H1 (cell line): ENCODE measurements at regions not wholly inside any gene's neighbourhood (a gene's known extent, or its start where the extent isn't known, plus 50 kb on each side); places are given as distances from the start of the nearest gene placed in this dataset.
"Not testable (repeated sequence)": the region's sequence is repeated elsewhere in the genome, so short reads cannot be mapped to it uniquely, and the experiment has no call there.

Experiments used
- CTCF ChIA-PET: fragments of 300-600 bp; sonication (Branson Sonifier 250); formaldehyde crosslinking; loops from one replicate; lab custom pipeline; 2021; ENCODE audit not compliant: partially characterized antibody; lab: Charles Lee
- POLR2A ChIA-PET: fragments of 300-600 bp; sonication (Branson Sonifier 250); formaldehyde crosslinking; loops from one replicate; lab custom pipeline; 2021; ENCODE audit warnings: inconsistent platforms; ENCODE audit not compliant: partially characterized antibody; lab: Charles Lee
- DNase-seq, 2 experiments: peaks; one replicate each; pipeline versions ENCODE4 v3.0.0 to v3.0.0-alpha.2; 2010 to 2022; ENCODE audit warnings: low spot score in 2 of 2, low read depth in 1 of 2, mixed read lengths in 1 of 2
- FAIRE-seq: peaks from 2 replicates; lab custom pipeline; 2011; peaks lifted over from hg19 to GRCh38; lab: Jason Lieb, UNC
- H2AFZ ChIP-seq: 2 replicates; pipeline ENCODE4 v1.8.1; 2012; ENCODE audit warnings: low read length, inconsistent platforms
- H2AK5ac ChIP-seq: 2 replicates; pipeline ENCODE4 v1.6.1; 2013; ENCODE audit warnings: low read depth, low read length
- H2BK120ac ChIP-seq: replicated peaks from 2 replicates; pipeline ENCODE3; 2013; ENCODE audit warnings: low read depth, low read length, inconsistent platforms
- H2BK12ac ChIP-seq: 2 replicates; pipeline ENCODE4 v1.6.1; 2013; ENCODE audit warnings: low read depth, low read length
- H2BK15ac ChIP-seq: 2 replicates; pipeline ENCODE4 v1.6.1; 2013; ENCODE audit warnings: low read length
- H2BK20ac ChIP-seq: 2 replicates; pipeline ENCODE4 v1.6.1; 2013; ENCODE audit warnings: low read length
- H2BK5ac ChIP-seq: 2 replicates; pipeline ENCODE4 v1.6.1; 2013; ENCODE audit warnings: low read depth, low read length
- H3K14ac ChIP-seq: 2 replicates; pipeline ENCODE4 v1.6.1; 2013; ENCODE audit warnings: inconsistent platforms; ENCODE audit not compliant: insufficient read length
- H3K18ac ChIP-seq: 2 replicates; pipeline ENCODE4 v1.6.1; 2013; ENCODE audit warnings: low read length; ENCODE audit errors: extremely low read depth
- H3K23ac ChIP-seq: 2 replicates; pipeline ENCODE4 v1.6.1; 2013; ENCODE audit warnings: inconsistent platforms; ENCODE audit not compliant: insufficient read length
- H3K23me2 ChIP-seq: 2 replicates; pipeline ENCODE4 v1.6.1; 2013; ENCODE audit warnings: low read depth, low read length
- H3K27ac ChIP-seq: 2 replicates; pipeline ENCODE4 v1.6.1; 2011; ENCODE audit warnings: low read depth, low read length, inconsistent platforms
- H3K27me3 ChIP-seq, 4 experiments: replicated peaks in 1 of 4; 1 replicate in 1 of 4; 2 replicates in 3 of 4; pipeline versions ENCODE4 v1.6.1 to v1.8.1; 2011 to 2013; ENCODE audit warnings: low read length in 3 of 4, mild to moderate bottlenecking in 3 of 4, inconsistent platforms in 2 of 4, mixed read lengths in 2 of 4, moderate library complexity in 1 of 4; ENCODE audit not compliant: control insufficient read depth in 3 of 4, insufficient read depth in 3 of 4; ENCODE audit errors: extremely low read depth in 1 of 4
- H3K36me3 ChIP-seq, 4 experiments: 2 replicates each; pipeline versions ENCODE4 v1.6.1 to v1.8.1; 2011 to 2013; ENCODE audit warnings: mild to moderate bottlenecking in 4 of 4, low read length in 3 of 4, moderate library complexity in 2 of 4, control low read depth in 1 of 4, inconsistent platforms in 1 of 4; ENCODE audit not compliant: insufficient read depth in 4 of 4, control insufficient read depth in 2 of 4
- H3K4ac ChIP-seq: replicated peaks from 2 replicates; pipeline ENCODE3; 2013; ENCODE audit warnings: low read length, low read depth, mixed read lengths, inconsistent platforms; ENCODE audit not compliant: insufficient read length
- H3K4me1 ChIP-seq, 4 experiments: replicated peaks in 1 of 4; 1 replicate in 1 of 4; 2 replicates in 3 of 4; pipeline versions ENCODE4 v1.6.1 to v1.8.1; 2011 to 2013; ENCODE audit warnings: low read length in 3 of 4, inconsistent platforms in 2 of 4, mixed read lengths in 1 of 4; ENCODE audit not compliant: insufficient read depth in 4 of 4, control insufficient read depth in 3 of 4
- H3K4me2 ChIP-seq, 2 experiments: 2 replicates each; pipeline versions ENCODE4 v1.6.1 to v1.8.1; 2011 to 2013; ENCODE audit warnings: low read depth in 2 of 2, low read length in 2 of 2, control low read depth in 1 of 2, inconsistent platforms in 1 of 2, mild to moderate bottlenecking in 1 of 2; ENCODE audit not compliant: insufficient read depth in 1 of 2
- H3K4me3 ChIP-seq, 4 experiments: fragments of 200-600, 300-600 bp in 1 of 4; sonication (generic), shearing (Covaris generic), sonication (Bioruptor Twin) in 1 of 4; 2 replicates each; pipeline versions ENCODE4 v1.5.1 to v1.8.1; 2011 to 2016; ENCODE audit warnings: low read length in 4 of 4, low read depth in 3 of 4, control low read depth in 2 of 4, inconsistent platforms in 2 of 4, mild to moderate bottlenecking in 2 of 4, mixed read lengths in 1 of 4, moderate library complexity in 1 of 4; ENCODE audit not compliant: insufficient read depth in 2 of 4; ENCODE audit errors: extremely low read depth in 1 of 4
- H3K56ac ChIP-seq: replicated peaks from 2 replicates; pipeline ENCODE3; 2013; ENCODE audit warnings: low read depth, mild to moderate bottlenecking, mixed read lengths, low read length, inconsistent platforms; ENCODE audit not compliant: insufficient read length
- H3K79me1 ChIP-seq: 2 replicates; pipeline ENCODE4 v1.6.1; 2013; ENCODE audit warnings: low read depth, low read length, control low read depth
- H3K79me2 ChIP-seq, 2 experiments: 2 replicates each; pipeline versions ENCODE4 v1.6.1 to v1.8.1; 2012 to 2013; ENCODE audit warnings: low read length in 2 of 2, mild to moderate bottlenecking in 2 of 2, inconsistent platforms in 1 of 2; ENCODE audit not compliant: insufficient read depth in 2 of 2, control insufficient read depth in 1 of 2
- H3K9ac ChIP-seq, 4 experiments: replicated peaks in 1 of 4; 1 replicate in 1 of 4; 2 replicates in 3 of 4; pipeline versions ENCODE4 v1.6.1 to v1.8.1; 2011 to 2013; ENCODE audit warnings: low read depth in 3 of 4, low read length in 3 of 4, control low read depth in 2 of 4, mild to moderate bottlenecking in 2 of 4, moderate library complexity in 2 of 4, inconsistent platforms in 1 of 4; ENCODE audit errors: extremely low read depth in 1 of 4
- H3K9me3 ChIP-seq, 2 experiments: 2 replicates each; pipeline versions ENCODE4 v1.6.1 to v1.8.1; 2012 to 2013; ENCODE audit warnings: mild to moderate bottlenecking in 2 of 2, moderate library complexity in 2 of 2, control low read depth in 1 of 2, inconsistent platforms in 1 of 2, low read depth in 1 of 2, low read length in 1 of 2, mixed read lengths in 1 of 2; ENCODE audit not compliant: insufficient read depth in 2 of 2
- H4K20me1 ChIP-seq, 2 experiments: replicated peaks in 1 of 2; 2 replicates each; pipeline versions ENCODE3 to v1.8.1; 2011 to 2013; ENCODE audit warnings: inconsistent platforms in 2 of 2, low read length in 2 of 2, mild to moderate bottlenecking in 1 of 2; ENCODE audit not compliant: insufficient read depth in 2 of 2, control insufficient read depth in 1 of 2
- H4K5ac ChIP-seq: 2 replicates; pipeline ENCODE4 v1.6.1; 2013; ENCODE audit warnings: low read length, low read depth, mixed read lengths, inconsistent platforms; ENCODE audit not compliant: insufficient read length
- H4K8ac ChIP-seq: 2 replicates; pipeline ENCODE4 v1.8.0; 2013; ENCODE audit warnings: mild to moderate bottlenecking, moderate library complexity, low read length, inconsistent platforms; ENCODE audit not compliant: insufficient read depth; ENCODE audit errors: extremely low read depth
- H4K91ac ChIP-seq: replicated peaks from 2 replicates; pipeline ENCODE3; 2013; ENCODE audit warnings: low read length, mixed read lengths, inconsistent platforms; ENCODE audit not compliant: insufficient read length

DNA sequence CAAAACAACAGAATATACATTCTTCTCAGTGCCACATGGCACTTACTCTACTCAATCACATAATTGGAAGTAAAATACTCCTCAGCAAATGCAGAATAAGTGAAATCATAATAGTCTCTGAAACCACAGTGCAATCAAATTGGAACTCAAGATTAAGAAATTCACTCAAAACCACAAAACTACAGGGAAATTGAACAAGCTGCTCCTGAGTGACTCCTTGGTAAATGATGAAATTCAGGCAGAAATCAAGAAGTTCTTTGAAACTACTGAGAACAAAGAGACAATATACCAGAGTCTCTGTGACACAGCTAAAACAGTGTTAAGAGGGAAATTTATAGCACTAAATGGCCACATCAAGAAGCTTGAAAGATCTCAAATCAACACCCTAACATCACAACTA lies 125.4 kb downstream of the MTERF1 start:
- H3K4me2 ChIP-seq, H3K79me2 ChIP-seq, H3K18ac ChIP-seq, DNase-seq, H4K8ac ChIP-seq, H3K23ac ChIP-seq, H3K27me3 ChIP-seq, H3K14ac ChIP-seq, H4K5ac ChIP-seq, H2AK5ac ChIP-seq, H4K91ac ChIP-seq, H2BK5ac ChIP-seq, H3K9me3 ChIP-seq, H3K23me2 ChIP-seq, H3K4me1 ChIP-seq, H3K9ac ChIP-seq, POLR2A ChIA-PET, H3K4me3 ChIP-seq, H3K36me3 ChIP-seq, H3K79me1 ChIP-seq, H3K27ac ChIP-seq, H2BK20ac ChIP-seq, H2BK12ac ChIP-seq, FAIRE-seq, H2AFZ ChIP-seq, H3K56ac ChIP-seq, H3K4ac ChIP-seq, H2BK120ac ChIP-seq, H4K20me1 ChIP-seq, CTCF ChIA-PET, H2BK15ac ChIP-seq: not testable (repeated sequence)
